CD14-positive monocyte (primary cell): ENCODE measurements at regions not wholly inside any gene's neighbourhood (a gene's known extent, or its start where the extent isn't known, plus 50 kb on each side); places are given as distances from the start of the nearest gene placed in this dataset.

Source experiments
- DNase-seq, 3 donors: peaks; one replicate each; pipeline ENCODE4 v3.0.0-alpha.2; 2011 to 2022
- H2AFZ ChIP-seq: 2 replicates; pipeline ENCODE4 v1.6.0; 2012; ENCODE audit warnings: mild to moderate bottlenecking, low read depth, low read length, inconsistent platforms; ENCODE audit not compliant: insufficient read depth, poor library complexity, severe bottlenecking
- H3K27ac ChIP-seq, 2 donors: 1 replicate in 1 of 2; 2 replicates in 1 of 2; pipeline ENCODE4 v1.5.1; 2012 to 2013; ENCODE audit warnings: low read length in 2 of 2, control low read depth in 1 of 2, inconsistent platforms in 1 of 2, low read depth in 1 of 2, mild to moderate bottlenecking in 1 of 2
- H3K27me3 ChIP-seq, 2 donors: one replicate each; pipeline versions ENCODE4 v1.6.0 to v1.6.1; 2011 to 2013; ENCODE audit warnings: low read length in 2 of 2; ENCODE audit not compliant: control insufficient read depth in 2 of 2, insufficient read depth in 2 of 2
- H3K36me3 ChIP-seq, 2 donors: replicated peaks in 1 of 2; 1 replicate in 1 of 2; 2 replicates in 1 of 2; pipeline versions ENCODE4 v1.5.1 to v1.6.1; 2012 to 2013; ENCODE audit warnings: low read length in 2 of 2, control low read depth in 1 of 2, inconsistent platforms in 1 of 2, mild to moderate bottlenecking in 1 of 2; ENCODE audit not compliant: insufficient read depth in 2 of 2, control insufficient read depth in 1 of 2
- H3K4me1 ChIP-seq, 2 donors: 1 replicate in 1 of 2; 2 replicates in 1 of 2; pipeline versions ENCODE4 v1.5.1 to v1.6.1; 2012 to 2013; ENCODE audit warnings: low read length in 2 of 2, control low read depth in 1 of 2, inconsistent platforms in 1 of 2, mild to moderate bottlenecking in 1 of 2, moderate library complexity in 1 of 2; ENCODE audit not compliant: insufficient read depth in 2 of 2, control insufficient read depth in 1 of 2
- H3K4me2 ChIP-seq: replicated peaks from 2 replicates; pipeline ENCODE3; 2012; ENCODE audit warnings: low read length, moderate library complexity, mild to moderate bottlenecking; ENCODE audit not compliant: poor library complexity, severe bottlenecking; ENCODE audit errors: extremely low read depth
- H3K4me3 ChIP-seq, 3 experiments: fragments of 200-600 bp in 1 of 3; sonication (generic) in 1 of 3; replicated peaks in 1 of 3; 1 replicate in 2 of 3; 2 replicates in 1 of 3; pipeline ENCODE4 v1.5.1; 2011 to 2013; ENCODE audit warnings: low read length in 3 of 3, mild to moderate bottlenecking in 3 of 3, control low read depth in 2 of 3, low read depth in 2 of 3, inconsistent platforms in 1 of 3, moderate library complexity in 1 of 3
- H3K79me2 ChIP-seq: 2 replicates; pipeline ENCODE4 v1.6.0; 2012; ENCODE audit warnings: mild to moderate bottlenecking, control low read depth, inconsistent platforms, low read length, moderate library complexity; ENCODE audit not compliant: insufficient read depth
- H3K9ac ChIP-seq: 2 replicates; pipeline ENCODE4 v1.6.0; 2017; ENCODE audit warnings: low read length, mild to moderate bottlenecking; ENCODE audit not compliant: insufficient read depth, poor library complexity, severe bottlenecking
- H3K9me3 ChIP-seq, 2 donors: replicated peaks in 1 of 2; 1 replicate in 1 of 2; 2 replicates in 1 of 2; pipeline versions ENCODE4 v1.5.1 to v1.6.1; 2012 to 2013; ENCODE audit warnings: low read length in 2 of 2, control low read depth in 1 of 2; ENCODE audit not compliant: control insufficient read depth in 1 of 2, insufficient read depth in 1 of 2
- H4K20me1 ChIP-seq: 2 replicates; pipeline ENCODE4 v1.6.0; 2012; ENCODE audit warnings: mild to moderate bottlenecking, low read length, control low read depth, moderate library complexity; ENCODE audit not compliant: insufficient read depth
- H3K27ac Mint-ChIP-seq, 7 donors: one replicate each; pipeline ENCODE4 v1.8.0; 2020; ENCODE audit warnings: mild to moderate bottlenecking in 7 of 7, mixed read lengths in 7 of 7, moderate library complexity in 6 of 7, inconsistent platforms in 2 of 7
- H3K27me3 Mint-ChIP-seq, 3 donors: one replicate each; pipeline ENCODE4 v1.8.0; 2021 to 2022; ENCODE audit warnings: low read depth in 3 of 3, mild to moderate bottlenecking in 3 of 3, mixed read lengths in 3 of 3, moderate library complexity in 3 of 3, inconsistent platforms in 1 of 3
- H3K36me3 Mint-ChIP-seq, 2 donors: one replicate each; pipeline ENCODE4 v1.8.0; 2020; ENCODE audit warnings: mixed read lengths in 2 of 2, inconsistent platforms in 1 of 2, mild to moderate bottlenecking in 1 of 2
- H3K4me1 Mint-ChIP-seq: one replicate; pipeline ENCODE4 v1.8.0; 2020; ENCODE audit warnings: mild to moderate bottlenecking, mixed read lengths
- H3K4me3 Mint-ChIP-seq, 2 donors: one replicate each; pipeline ENCODE4 v1.8.0; 2020; ENCODE audit warnings: mild to moderate bottlenecking in 2 of 2, mixed read lengths in 2 of 2, moderate library complexity in 1 of 2
- H3K9me3 Mint-ChIP-seq, 7 donors: one replicate each; pipeline ENCODE4 v1.8.0; 2020 to 2022; ENCODE audit warnings: mixed read lengths in 7 of 7, mild to moderate bottlenecking in 6 of 7, moderate library complexity in 6 of 7, inconsistent platforms in 2 of 7
- CTCF ChIP-seq: fragments of 200-600 bp; IDR thresholded peaks from one replicate; pipeline ENCODE4 v1.8.0; 2022; ENCODE audit warnings: antibody characterized with exemption, mild to moderate bottlenecking
- WGBS: methylation state at CpG from one replicate; pipeline ENCODE4 v1.1.5; 2013; ENCODE audit warnings: missing lambda C conversion rate; ENCODE audit not compliant: insufficient coverage; 5-methylcytosine and 5-hydroxymethylcytosine counted together
- intact Hi-C, 2 donors: fragments of 100-400 bp; cut with micrococcal nuclease; formaldehyde crosslinking; loops; one replicate each; pipeline versions ENCODE4 v1.15.0 to v1.15.1; 2023

GRCh38 chr1:58859769-58860485 lies 76.1 kb upstream of the JUN start:
- Histone ChIP-seq H2AFZ (no peak overlapping the region), H3K79me2 (no peaks in the 10 kb centered on the region), H3K4me2 (no peak overlapping the region), H3K9me3 (no peaks in the 10 kb centered on the region), H4K20me1 (no peaks in the 10 kb centered on the region), H3K27ac (no peak overlapping the region), H3K36me3 (no peaks in the 10 kb centered on the region), H3K27me3 (no peaks in the 10 kb centered on the region), H3K9ac (no peak overlapping the region), H3K4me3 (no peak overlapping the region), H3K4me1 (peaks cover 6 to 9% of the 10 kb centered on the region in 2 donors)
- peaks cover 0 to 4% (median 0%) of the 10 kb centered on the region in 3 donors for H3K27me3 Mint-ChIP-seq
- no peaks in the 10 kb centered on the region for H3K36me3 Mint-ChIP-seq
- H3K9me3 Mint-ChIP-seq: peaks cover 0 to 7% (median 0%) of the 10 kb centered on the region in 7 donors
- no peak overlapping the region for H3K4me3 Mint-ChIP-seq
- no peak overlapping the region for H3K27ac Mint-ChIP-seq
- H3K4me1 Mint-ChIP-seq: peaks cover 16% of the 10 kb centered on the region
- no peak for DNase-seq
- 91% methylated on average over 1 of the region's 3 CpGs for WGBS
- TF ChIP-seq CTCF: no peak
- intact Hi-C loops: no loop called here

GRCh38 chr1:58861076-58861475 lies 77.2 kb upstream of the JUN start:
- H3K4me2 ChIP-seq: no peak overlapping the region
- H3K36me3 Mint-ChIP-seq: peaks cover 0 to 2% of the 10 kb centered on the region in 2 donors
- TF ChIP-seq CTCF: no peak
- peaks cover 0 to 4% (median 0%) of the 10 kb centered on the region in 3 donors for H3K27me3 Mint-ChIP-seq
- intact Hi-C loops: no loop called here
- no peaks in the 10 kb centered on the region for H3K9me3 ChIP-seq
- no peak overlapping the region for H2AFZ ChIP-seq
- no peak overlapping the region for H3K27ac ChIP-seq
- peaks cover 13% of the 10 kb centered on the region for H3K4me1 Mint-ChIP-seq
- no peaks in the 10 kb centered on the region for H3K36me3 ChIP-seq
- WGBS: 43% methylated on average over 1 of the region's 1 CpG
- H3K4me3 ChIP-seq: no peak overlapping the region
- H3K4me3 Mint-ChIP-seq: no peak overlapping the region
- H3K27ac Mint-ChIP-seq: no peak overlapping the region
- peaks cover 4 to 6% of the 10 kb centered on the region in 2 donors for H3K4me1 ChIP-seq
- no peaks in the 10 kb centered on the region for H3K27me3 ChIP-seq
- no peak for DNase-seq
- H4K20me1 ChIP-seq: no peaks in the 10 kb centered on the region
- H3K9me3 Mint-ChIP-seq: peaks cover 0 to 6% (median 0%) of the 10 kb centered on the region in 7 donors
- no peak overlapping the region for H3K9ac ChIP-seq
- no peaks in the 10 kb centered on the region for H3K79me2 ChIP-seq
